IMR-90 (cell line): ENCODE measurements at regions not wholly inside any gene's neighbourhood (a gene's known extent, or its start where the extent isn't known, plus 50 kb on each side); places are given as distances from the start of the nearest gene placed in this dataset.

Experiments used
- ATAC-seq: fragments of 200-7000 bp; cut with Tn5 transposase; 2 replicates; pipeline ENCODE4 v1.9.1; 2020; ENCODE audit warnings: low read depth, mild to moderate bottlenecking, moderate library complexity
- BruUV-seq: library from RNA; stranded (reverse); fragments of 400-500 nt; replicated peaks from 2 replicates; lab custom pipeline; 2021; lab: Mats Ljungman, UMichigan
- CTCF ChIA-PET: fragments of 300-600 bp; formaldehyde crosslinking; extraction: SDS; loops from one replicate; lab custom pipeline; 2021; ENCODE audit warnings: antibody characterized with exemption; lab: Yijun Ruan, JAX
- POLR2A ChIA-PET: fragments of 300-600 bp; sonication (Branson Sonifier 250); formaldehyde crosslinking; loops from one replicate; lab custom pipeline; 2022; ENCODE audit warnings: antibody characterized with exemption; ENCODE audit not compliant: unreplicated experiment; lab: Charles Lee
- DNase-seq: peaks from one replicate; pipeline ENCODE4 v3.0.0; 2013
- H2AFZ ChIP-seq: replicated peaks from 2 replicates; pipeline ENCODE3; 2013; ENCODE audit warnings: low read length, mild to moderate bottlenecking; ENCODE audit not compliant: poor library complexity
- H2AK5ac ChIP-seq: 2 replicates; pipeline ENCODE4 v1.6.1; 2013; ENCODE audit warnings: low read depth, low read length, inconsistent platforms
- H2AK9ac ChIP-seq: replicated peaks from 2 replicates; pipeline ENCODE3; 2013; ENCODE audit warnings: mild to moderate bottlenecking, low read depth, low read length, moderate library complexity; ENCODE audit not compliant: poor library complexity
- H2BK120ac ChIP-seq: 2 replicates; pipeline ENCODE4 v1.6.1; 2013; ENCODE audit warnings: low read depth, low read length, inconsistent platforms
- H2BK15ac ChIP-seq: 3 replicates; pipeline ENCODE4 v1.6.1; 2013; ENCODE audit warnings: low read depth, low read length, inconsistent platforms
- H2BK20ac ChIP-seq: 2 replicates; pipeline ENCODE4 v1.6.1; 2013; ENCODE audit warnings: low read depth, mild to moderate bottlenecking, inconsistent platforms, low read length, moderate library complexity
- H2BK5ac ChIP-seq: 2 replicates; pipeline ENCODE4 v1.6.1; 2013; ENCODE audit warnings: mild to moderate bottlenecking, low read depth, low read length, inconsistent platforms; ENCODE audit not compliant: poor library complexity, severe bottlenecking
- H3K14ac ChIP-seq: replicated peaks from 2 replicates; pipeline ENCODE4 v1.6.1; 2013; ENCODE audit warnings: low read depth, low read length, inconsistent platforms
- H3K18ac ChIP-seq: 2 replicates; pipeline ENCODE4 v1.6.1; 2013; ENCODE audit warnings: low read depth, low read length, control low read depth
- H3K23ac ChIP-seq: 2 replicates; pipeline ENCODE4 v1.6.1; 2013; ENCODE audit warnings: low read depth, low read length, inconsistent platforms
- H3K27ac ChIP-seq: 2 replicates; pipeline ENCODE4 v1.5.1; 2013; ENCODE audit warnings: mild to moderate bottlenecking, control low read depth, low read length; ENCODE audit not compliant: insufficient read depth
- H3K27me3 ChIP-seq: 2 replicates; pipeline ENCODE4 v1.6.1; 2013; ENCODE audit warnings: low read length; ENCODE audit not compliant: control insufficient read depth, insufficient read depth
- H3K36me3 ChIP-seq: 2 replicates; pipeline ENCODE4 v1.6.1; 2013; ENCODE audit warnings: low read length, mixed read lengths; ENCODE audit not compliant: control insufficient read depth, insufficient read depth
- H3K4ac ChIP-seq: 2 replicates; pipeline ENCODE4 v1.6.1; 2013; ENCODE audit warnings: low read depth, low read length, inconsistent platforms
- H3K4me1 ChIP-seq: 2 replicates; pipeline ENCODE4 v1.6.1; 2013; ENCODE audit warnings: low read length, mixed read lengths; ENCODE audit not compliant: control insufficient read depth, insufficient read depth
- H3K4me2 ChIP-seq: 2 replicates; pipeline ENCODE4 v1.6.1; 2013; ENCODE audit warnings: low read depth, mild to moderate bottlenecking, control low read depth, low read length, moderate library complexity
- H3K4me3 ChIP-seq: 2 replicates; pipeline ENCODE4 v1.5.1; 2013; ENCODE audit warnings: low read depth, mild to moderate bottlenecking, control low read depth, low read length, moderate library complexity; ENCODE audit not compliant: insufficient read depth
- H3K56ac ChIP-seq: 2 replicates; pipeline ENCODE4 v1.6.1; 2013; ENCODE audit warnings: low read length, inconsistent platforms; ENCODE audit not compliant: insufficient read depth; ENCODE audit errors: extremely low read depth
- H3K79me1 ChIP-seq, 2 experiments: 2 replicates each; pipeline ENCODE4 v1.6.1; 2013; ENCODE audit warnings: low read length in 2 of 2, inconsistent platforms in 1 of 2, low read depth in 1 of 2
- H3K9ac ChIP-seq: 2 replicates; pipeline ENCODE4 v1.6.1; 2013; ENCODE audit warnings: low read depth, low read length, control low read depth
- H3K9me1 ChIP-seq: 2 replicates; pipeline ENCODE4 v1.6.1; 2013; ENCODE audit warnings: low read length, inconsistent platforms; ENCODE audit not compliant: insufficient read depth
- H3K9me3 ChIP-seq: 2 replicates; pipeline ENCODE4 v1.6.1; 2013; ENCODE audit warnings: low read length; ENCODE audit not compliant: control insufficient read depth, insufficient read depth
- H4K20me1 ChIP-seq: 2 replicates; pipeline ENCODE4 v1.6.1; 2013; ENCODE audit warnings: low read length, inconsistent platforms; ENCODE audit not compliant: insufficient read depth
- H4K5ac ChIP-seq: 2 replicates; pipeline ENCODE4 v1.6.1; 2013; ENCODE audit warnings: mild to moderate bottlenecking, low read depth, low read length, control low read depth
- H4K8ac ChIP-seq, 2 experiments: 2 replicates each; pipeline ENCODE4 v1.6.1; 2013; ENCODE audit warnings: low read depth in 2 of 2, low read length in 2 of 2, control low read depth in 1 of 2, inconsistent platforms in 1 of 2
- H4K91ac ChIP-seq: 2 replicates; pipeline ENCODE4 v1.6.1; 2013; ENCODE audit warnings: low read depth, low read length, inconsistent platforms; ENCODE audit not compliant: insufficient read depth
- BHLHE40 ChIP-seq: fragments of 150-350 bp; IDR thresholded peaks from 2 replicates; pipeline ENCODE4 v1.6.1; 2016; ENCODE audit warnings: mild to moderate bottlenecking, low read depth, low read length
- CEBPB ChIP-seq: IDR thresholded peaks from 2 replicates; pipeline ENCODE4 v1.6.1; 2012; ENCODE audit warnings: low read depth, low read length, improper control_type of control experiment
- CHD1 ChIP-seq: IDR thresholded peaks from 2 replicates; pipeline ENCODE4 v1.6.1; 2012; ENCODE audit warnings: low read depth, low read length, improper control_type of control experiment
- ELK1 ChIP-seq: fragments of 150-350 bp; IDR thresholded peaks from 2 replicates; pipeline ENCODE4 v1.6.1; 2016; ENCODE audit warnings: low read depth, mild to moderate bottlenecking, low read length, moderate library complexity, borderline replicate concordance
- FOS ChIP-seq: fragments of 150-350 bp; IDR thresholded peaks from 2 replicates; pipeline ENCODE4 v1.6.1; 2016; ENCODE audit warnings: low read depth, low read length
- NFE2L2 ChIP-seq: fragments of 150-350 bp; IDR thresholded peaks from 2 replicates; pipeline ENCODE4 v1.6.1; 2016; ENCODE audit warnings: low read depth, mild to moderate bottlenecking, low read length
- POLR2A ChIP-seq: IDR thresholded peaks from 2 replicates; pipeline ENCODE4 v1.6.1; 2012; ENCODE audit warnings: mild to moderate bottlenecking, low read depth, low read length
- RCOR1 ChIP-seq: IDR thresholded peaks from 2 replicates; pipeline ENCODE4 v1.6.1; 2012; ENCODE audit warnings: mild to moderate bottlenecking, low read length, improper control_type of control experiment; ENCODE audit not compliant: insufficient replicate concordance
- SMC3 ChIP-seq: fragments of 150-350 bp; IDR thresholded peaks from 2 replicates; pipeline ENCODE4 v1.6.1; 2016; ENCODE audit warnings: low read depth, mild to moderate bottlenecking, antibody characterized with exemption, low read length, moderate library complexity
- WGBS, 2 experiments: methylation state at CpG; one replicate each; pipeline versions ENCODE4 v1.1.5 to v1.1.7; 2013; ENCODE audit warnings: missing lambda C conversion rate in 2 of 2; ENCODE audit not compliant: insufficient read length in 1 of 2; ENCODE audit errors: extremely low coverage in 2 of 2; 5-methylcytosine and 5-hydroxymethylcytosine counted together
- dilution Hi-C: fragments of 300-500 bp; cut with HindIII; formaldehyde crosslinking; loops from one replicate; pipeline ENCODE4 v1.14.3; 2018; ENCODE audit warnings: low sequenced_read_pairs; ENCODE audit not compliant: unreplicated experiment
- in situ Hi-C: fragments of 300-500 bp; cut with MboI; formaldehyde crosslinking; loops from 3 replicates; pipeline ENCODE4 v1.14.3; 2019; ENCODE audit warnings: low sequenced_read_pairs, inconsistent platforms, mixed read lengths
- intact Hi-C: fragments of 100-400 bp; cut with micrococcal nuclease; formaldehyde crosslinking; loops from 2 replicates; pipeline ENCODE4 v1.10.0; 2022
- TF ChIP-seq, protein P1 (sequence below): conservative IDR thresholded peaks from 2 replicates; pipeline ENCODE4 v1.5.1; 2012; ENCODE audit warnings: mild to moderate bottlenecking, low read depth, low read length, improper control_type of control experiment
- TF ChIP-seq, protein P2 (sequence below): fragments of 150-350 bp; IDR thresholded peaks from 2 replicates; pipeline ENCODE4 v1.6.1; 2017; ENCODE audit warnings: mild to moderate bottlenecking, antibody characterized with exemption, low read length, low read depth

DNA sequence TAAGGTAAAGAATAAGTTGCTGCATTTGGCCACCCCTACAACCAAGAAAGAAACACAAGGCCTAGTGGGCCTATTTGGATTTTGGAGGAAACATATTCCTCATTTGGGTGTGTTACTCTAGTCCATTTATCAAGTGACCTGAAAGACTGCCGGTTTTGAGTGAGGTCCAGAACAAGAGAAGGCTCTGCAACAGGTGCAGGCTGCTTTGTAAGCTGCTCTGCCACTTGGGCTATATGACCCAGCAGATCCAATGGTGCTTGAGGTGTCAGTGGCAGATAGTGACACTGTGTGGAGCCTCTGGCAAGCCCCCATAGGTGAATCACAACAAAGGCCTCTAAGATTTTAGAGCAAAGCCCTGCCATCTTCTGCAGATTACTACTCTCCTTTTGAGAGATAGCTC lies 491.3 kb downstream of the TAFA4 start:
- TF ChIP-seq CEBPB (no peak), ELK1 (no peak), CHD1 (no peak), RCOR1 (no peak), BHLHE40 (no peak), FOS (no peak), NFE2L2 (no peak), SMC3 (no peak), POLR2A (no peak)
- TF ChIP-seq, protein P1, sequence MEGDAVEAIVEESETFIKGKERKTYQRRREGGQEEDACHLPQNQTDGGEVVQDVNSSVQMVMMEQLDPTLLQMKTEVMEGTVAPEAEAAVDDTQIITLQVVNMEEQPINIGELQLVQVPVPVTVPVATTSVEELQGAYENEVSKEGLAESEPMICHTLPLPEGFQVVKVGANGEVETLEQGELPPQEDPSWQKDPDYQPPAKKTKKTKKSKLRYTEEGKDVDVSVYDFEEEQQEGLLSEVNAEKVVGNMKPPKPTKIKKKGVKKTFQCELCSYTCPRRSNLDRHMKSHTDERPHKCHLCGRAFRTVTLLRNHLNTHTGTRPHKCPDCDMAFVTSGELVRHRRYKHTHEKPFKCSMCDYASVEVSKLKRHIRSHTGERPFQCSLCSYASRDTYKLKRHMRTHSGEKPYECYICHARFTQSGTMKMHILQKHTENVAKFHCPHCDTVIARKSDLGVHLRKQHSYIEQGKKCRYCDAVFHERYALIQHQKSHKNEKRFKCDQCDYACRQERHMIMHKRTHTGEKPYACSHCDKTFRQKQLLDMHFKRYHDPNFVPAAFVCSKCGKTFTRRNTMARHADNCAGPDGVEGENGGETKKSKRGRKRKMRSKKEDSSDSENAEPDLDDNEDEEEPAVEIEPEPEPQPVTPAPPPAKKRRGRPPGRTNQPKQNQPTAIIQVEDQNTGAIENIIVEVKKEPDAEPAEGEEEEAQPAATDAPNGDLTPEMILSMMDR: no peak
- TF ChIP-seq, protein P2, sequence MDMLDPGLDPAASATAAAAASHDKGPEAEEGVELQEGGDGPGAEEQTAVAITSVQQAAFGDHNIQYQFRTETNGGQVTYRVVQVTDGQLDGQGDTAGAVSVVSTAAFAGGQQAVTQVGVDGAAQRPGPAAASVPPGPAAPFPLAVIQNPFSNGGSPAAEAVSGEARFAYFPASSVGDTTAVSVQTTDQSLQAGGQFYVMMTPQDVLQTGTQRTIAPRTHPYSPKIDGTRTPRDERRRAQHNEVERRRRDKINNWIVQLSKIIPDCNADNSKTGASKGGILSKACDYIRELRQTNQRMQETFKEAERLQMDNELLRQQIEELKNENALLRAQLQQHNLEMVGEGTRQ: no peak
- no peaks in the 10 kb centered on the region for H4K20me1 ChIP-seq
- no peak overlapping the region for H3K9ac ChIP-seq
- no peak overlapping the region for H2BK15ac ChIP-seq
- H2BK20ac ChIP-seq: no peak overlapping the region
- no peak overlapping the region for H4K5ac ChIP-seq
- H3K36me3 ChIP-seq: no peaks in the 10 kb centered on the region
- H3K4me1 ChIP-seq: no peaks in the 10 kb centered on the region
- DNase-seq (no peak), ATAC-seq (no peak)
- no peak overlapping the region for H2AK9ac ChIP-seq
- no peak overlapping the region for H2AFZ ChIP-seq
- no peak overlapping the region for H2BK5ac ChIP-seq
- H3K27ac ChIP-seq: no peak overlapping the region
- no CpG with 5 or more reads among the region's 1 CpG for WGBS, 2 experiments
- H2BK120ac ChIP-seq: no peak overlapping the region
- no peak overlapping the region for H4K91ac ChIP-seq
- no peak overlapping the region for H3K56ac ChIP-seq
- no peaks in the 10 kb centered on the region for H3K27me3 ChIP-seq
- intact Hi-C loops (no loop called here), dilution Hi-C loops (no loop called here), in situ Hi-C loops (no loop called here)
- POLR2A ChIA-PET: no interaction called here
- H3K23ac ChIP-seq: no peak overlapping the region
- no peaks in the 10 kb centered on the region for H3K79me1 ChIP-seq
- H3K9me3 ChIP-seq: peaks cover 12% of the 10 kb centered on the region; the same call in 1 of the 2 replicates
- no TSS peak for BruUV-seq
- no peak overlapping the region for H2AK5ac ChIP-seq
- CTCF ChIA-PET: no interaction called here
- no peak overlapping the region for H3K14ac ChIP-seq
- no peak overlapping the region for H3K4me2 ChIP-seq
- no peak overlapping the region for H3K18ac ChIP-seq
- H3K4me3 ChIP-seq: no peak overlapping the region
- no peak overlapping the region for H3K4ac ChIP-seq
- no peak overlapping the region for H4K8ac ChIP-seq
- no peaks in the 10 kb centered on the region for H3K9me1 ChIP-seq
